HG02981 (cell line): ENCODE measurements at regions not wholly inside any gene's neighbourhood (a gene's known extent, or its start where the extent isn't known, plus 50 kb on each side); places are given as distances from the start of the nearest gene placed in this dataset.

Source experiments
- ATAC-seq: cut with Tn5 transposase; IDR thresholded peaks from one replicate; pipeline ENCODE4 v1.9.1; 2021; ENCODE audit warnings: mild to moderate bottlenecking, moderate library complexity; ENCODE audit not compliant: unreplicated experiment

- no peak for ATAC-seq
These were observed 391.2 kb upstream of the ADGRL3 start for GRCh38 chr4:60808726-60809485.

- no peak for ATAC-seq
These were observed 390.7 kb upstream of the ADGRL3 start for GRCh38 chr4:60809486-60809800.

DNA sequence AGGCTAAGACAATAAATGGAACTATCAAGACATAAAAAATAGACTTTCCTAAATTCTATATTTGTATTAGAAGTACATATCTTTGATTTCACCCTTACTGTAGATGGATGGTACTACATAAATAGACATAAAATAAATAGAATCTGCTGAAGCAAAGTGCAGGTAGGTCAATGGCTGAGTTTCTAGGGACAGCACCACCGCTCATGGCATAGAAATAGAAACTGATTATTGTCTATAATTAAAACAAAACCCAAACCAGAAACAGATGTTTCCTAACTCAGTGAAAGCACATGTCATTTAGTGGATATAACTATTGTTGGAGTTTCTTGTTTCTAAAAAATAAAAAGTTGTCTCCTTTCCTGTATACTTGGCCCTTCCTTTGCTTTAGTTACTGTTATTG lies 387.3 kb upstream of the ADGRL3 start:
- no peak for ATAC-seq

- no peak for ATAC-seq
These were observed 385.6 kb upstream of the ADGRL3 start for GRCh38 chr4:60814549-60814948.

DNA sequence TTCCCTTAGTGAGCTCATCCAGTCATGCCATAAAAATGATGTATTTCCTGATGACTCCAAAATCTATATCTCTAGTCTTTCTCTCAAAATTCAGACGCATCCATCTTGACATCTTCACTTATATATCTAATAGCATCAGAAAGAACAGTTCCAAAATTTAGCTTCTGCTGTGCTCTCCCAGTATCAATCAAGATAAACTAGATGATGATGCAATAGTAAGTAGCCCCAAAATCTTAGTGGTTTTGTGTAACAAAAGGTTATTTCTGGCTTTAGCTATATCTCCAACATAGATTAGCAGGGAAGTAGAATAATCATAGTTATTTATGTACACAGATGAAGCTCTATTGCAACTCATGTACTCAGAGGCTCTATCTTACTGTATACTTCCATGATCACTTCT lies 382.5 kb upstream of the ADGRL3 start:
- no peak for ATAC-seq

DNA sequence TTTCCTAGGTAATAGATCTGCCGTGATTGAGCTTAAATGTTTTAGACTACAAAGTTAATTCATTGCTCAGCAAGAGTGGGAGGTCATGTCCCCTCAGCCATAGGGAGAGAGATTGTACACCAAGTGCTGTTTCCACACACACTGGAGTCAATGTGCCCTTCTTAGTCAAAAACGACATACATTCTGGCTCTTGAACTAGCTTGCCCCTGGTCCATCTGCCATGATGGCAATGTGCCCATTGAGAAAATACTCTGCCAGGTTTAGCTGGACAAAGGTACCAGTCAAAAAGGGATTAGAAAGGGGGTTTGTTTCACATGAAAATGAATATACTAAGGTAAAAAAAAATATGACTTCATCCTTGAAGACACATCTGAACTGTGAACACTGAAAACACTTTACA lies 377.1 kb upstream of the ADGRL3 start:
- no peak for ATAC-seq

- no peak for ATAC-seq
These were observed 360.1 kb upstream of the ADGRL3 start for GRCh38 chr4:60840020-60840419.

GRCh38 chr4:60846678-60847077 lies 353.4 kb upstream of the ADGRL3 start:
- ATAC-seq: no peak

DNA sequence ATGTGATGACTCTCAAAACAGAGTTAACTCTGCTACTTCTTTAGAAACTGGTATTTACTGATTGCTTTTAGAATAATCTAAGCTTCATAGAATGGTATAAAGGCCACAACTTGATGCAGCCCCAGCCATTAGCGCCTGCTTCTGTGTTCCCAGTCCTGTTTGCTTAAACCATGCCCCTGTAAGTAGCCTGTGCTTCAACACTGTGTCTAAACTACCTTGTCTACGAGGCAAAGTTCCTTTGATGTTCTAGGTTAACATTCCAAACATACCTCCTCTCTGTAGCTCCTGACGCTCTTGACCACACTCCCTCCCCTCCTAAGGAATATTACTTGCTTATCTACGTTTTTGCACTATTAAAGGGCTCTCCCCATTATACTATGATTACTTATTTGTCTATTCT lies 352.5 kb upstream of the ADGRL3 start:
- ATAC-seq: no peak

DNA sequence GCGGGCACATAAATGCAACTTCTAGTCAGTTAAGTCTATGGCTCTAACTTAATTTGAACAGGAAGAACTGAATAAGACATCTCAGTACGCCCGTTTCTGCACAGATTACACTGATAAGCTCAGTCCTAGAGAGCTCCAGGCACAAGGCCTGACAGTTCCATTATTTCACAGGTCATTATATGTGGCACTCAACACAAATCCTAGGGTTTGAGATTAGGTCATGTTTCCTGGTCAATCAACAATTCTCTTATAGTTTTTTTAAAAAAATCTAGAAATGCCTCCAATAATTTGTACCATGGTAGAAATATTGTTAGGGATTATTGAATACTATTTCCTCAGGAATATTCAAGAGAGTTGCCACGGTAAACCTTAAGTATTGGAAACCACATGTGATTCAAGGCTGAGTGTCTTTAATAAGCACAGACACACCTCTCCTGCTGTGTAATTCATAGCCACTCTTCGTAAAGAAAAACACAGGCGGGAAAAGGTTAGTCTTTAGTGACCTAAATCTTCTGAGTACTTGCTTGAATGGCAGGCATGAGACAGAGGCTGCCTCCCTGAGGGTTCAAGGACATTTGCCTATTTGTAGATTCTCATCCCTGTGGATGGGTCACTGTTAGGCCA lies 342.9 kb upstream of the ADGRL3 start:
- ATAC-seq: no peak

DNA sequence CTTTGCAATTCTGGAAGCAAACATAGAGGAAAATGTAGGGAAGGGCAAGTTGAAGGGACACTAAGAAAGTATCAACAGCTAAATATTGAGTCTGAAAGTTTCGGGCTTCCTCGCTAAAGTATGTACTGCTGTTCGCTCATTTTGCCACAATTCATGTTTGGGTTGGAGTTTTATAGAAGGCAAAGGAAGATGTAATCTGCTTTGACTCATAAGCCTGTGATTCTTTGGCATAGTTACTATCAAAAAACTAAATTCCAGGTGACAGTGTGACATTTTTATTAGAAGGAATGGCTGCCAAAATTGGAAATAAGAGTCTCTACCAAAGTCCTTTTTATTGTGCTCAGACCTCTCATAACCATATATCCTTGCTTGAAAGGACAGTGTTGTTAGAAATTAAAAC lies 336.7 kb upstream of the ADGRL3 start:
- no peak for ATAC-seq

GRCh38 chr4:60865273-60865672 lies 334.9 kb upstream of the ADGRL3 start:
- no peak for ATAC-seq

- ATAC-seq: no peak
These were observed 331.7 kb upstream of the ADGRL3 start for GRCh38 chr4:60868232-60868960.

GRCh38 chr4:60879135-60879701 lies 320.9 kb upstream of the ADGRL3 start:
- ATAC-seq: no peak

GRCh38 chr4:60884587-60884986 lies 315.5 kb upstream of the ADGRL3 start:
- ATAC-seq: no peak

- ATAC-seq: no peak
These were observed 315.1 kb upstream of the ADGRL3 start for GRCh38 chr4:60885011-60885410.

DNA sequence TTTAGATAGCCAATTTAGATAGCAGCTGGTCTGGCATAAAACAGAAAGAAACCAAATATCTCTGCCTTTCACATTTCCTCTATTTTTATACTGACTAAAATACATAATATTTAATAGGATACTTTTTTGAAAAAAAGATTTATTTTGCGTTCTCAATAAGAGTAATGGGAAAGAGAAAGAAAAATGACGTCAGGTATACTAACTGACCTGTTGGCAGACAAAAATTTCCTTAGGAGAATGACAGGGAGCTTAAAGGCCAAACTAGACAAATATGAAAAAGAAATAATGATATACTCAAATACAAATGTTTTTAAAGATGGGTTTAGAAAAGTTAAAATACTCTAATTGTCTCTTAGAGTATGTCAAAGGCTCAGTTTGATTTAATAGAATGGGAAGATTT lies 309.4 kb upstream of the ADGRL3 start:
- ATAC-seq: no peak

DNA sequence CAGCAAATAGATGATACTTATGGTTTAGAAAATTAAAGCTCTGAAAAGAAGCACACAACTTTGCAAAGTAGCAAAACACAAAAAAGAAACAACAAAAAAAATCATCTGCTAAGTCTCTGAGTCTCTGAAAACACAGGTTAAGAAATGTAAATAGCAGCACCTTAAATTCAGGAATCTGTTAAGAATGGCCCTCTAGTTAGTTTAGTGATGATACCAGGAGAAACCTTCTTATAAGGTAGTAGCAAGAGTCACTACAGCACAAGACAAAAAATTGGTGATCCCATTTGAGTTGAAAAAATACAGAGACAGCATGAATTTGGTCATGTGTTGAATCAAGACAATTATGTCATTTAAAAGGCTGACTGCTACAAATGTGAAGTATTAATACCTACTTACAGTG lies 308.2 kb upstream of the ADGRL3 start:
- no peak for ATAC-seq

DNA sequence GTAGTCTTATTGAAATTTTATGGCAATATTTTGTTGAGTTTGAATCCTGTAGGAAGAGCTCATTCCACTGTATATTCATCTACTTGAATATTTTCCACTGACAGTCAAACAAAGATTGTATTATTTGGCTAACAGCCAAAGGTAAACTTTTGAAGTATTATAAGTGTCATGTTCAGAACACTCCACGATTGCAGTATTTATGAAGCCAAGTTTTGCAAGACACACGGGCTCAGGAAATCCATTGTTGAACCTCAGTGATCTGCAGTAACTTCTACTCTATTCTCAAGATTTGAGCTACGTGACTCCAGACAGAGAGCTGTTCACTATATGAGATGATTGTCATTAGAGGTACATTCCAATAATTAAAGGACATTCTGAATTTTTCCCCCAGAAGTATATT lies 302.7 kb upstream of the ADGRL3 start:
- no peak for ATAC-seq

- ATAC-seq: no peak
These were observed 295.0 kb upstream of the ADGRL3 start for GRCh38 chr4:60905162-60905561.

- no peak for ATAC-seq
These were observed 289.0 kb upstream of the ADGRL3 start for GRCh38 chr4:60911127-60911526.

- ATAC-seq: no peak
These were observed 287.1 kb upstream of the ADGRL3 start for GRCh38 chr4:60913002-60913401.
